ENCODE measurements at regions not wholly inside any gene's neighbourhood (a gene's known extent, or its start where the extent isn't known, plus 50 kb on each side); places are given as distances from the start of the nearest gene placed in this dataset.
"Not testable (repeated sequence)": the region's sequence is repeated elsewhere in the genome, so short reads cannot be mapped to it uniquely, and the experiment has no call there.

- TF ChIP-seq, protein P1, sequence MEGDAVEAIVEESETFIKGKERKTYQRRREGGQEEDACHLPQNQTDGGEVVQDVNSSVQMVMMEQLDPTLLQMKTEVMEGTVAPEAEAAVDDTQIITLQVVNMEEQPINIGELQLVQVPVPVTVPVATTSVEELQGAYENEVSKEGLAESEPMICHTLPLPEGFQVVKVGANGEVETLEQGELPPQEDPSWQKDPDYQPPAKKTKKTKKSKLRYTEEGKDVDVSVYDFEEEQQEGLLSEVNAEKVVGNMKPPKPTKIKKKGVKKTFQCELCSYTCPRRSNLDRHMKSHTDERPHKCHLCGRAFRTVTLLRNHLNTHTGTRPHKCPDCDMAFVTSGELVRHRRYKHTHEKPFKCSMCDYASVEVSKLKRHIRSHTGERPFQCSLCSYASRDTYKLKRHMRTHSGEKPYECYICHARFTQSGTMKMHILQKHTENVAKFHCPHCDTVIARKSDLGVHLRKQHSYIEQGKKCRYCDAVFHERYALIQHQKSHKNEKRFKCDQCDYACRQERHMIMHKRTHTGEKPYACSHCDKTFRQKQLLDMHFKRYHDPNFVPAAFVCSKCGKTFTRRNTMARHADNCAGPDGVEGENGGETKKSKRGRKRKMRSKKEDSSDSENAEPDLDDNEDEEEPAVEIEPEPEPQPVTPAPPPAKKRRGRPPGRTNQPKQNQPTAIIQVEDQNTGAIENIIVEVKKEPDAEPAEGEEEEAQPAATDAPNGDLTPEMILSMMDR (IDR thresholded peaks at IDR 0.05; ENCODE audit: low read length) = peak; percentile 64
- not testable (repeated sequence) for TF ChIP-seq EZH2phosphoT487 (IDR thresholded peaks at IDR 0.05; ENCODE audit: low read length); EZH2 (optimal IDR thresholded peaks at IDR 0.05; ENCODE audit: low read depth, low read length)
Measured at GRCh38 chr9:90226839-90227338, 415.7 kb downstream of the DIRAS2 start.
